ENCODE measurements at regions not wholly inside any gene's neighbourhood (a gene's known extent, or its start where the extent isn't known, plus 50 kb on each side); places are given as distances from the start of the nearest gene placed in this dataset.
"Not testable (repeated sequence)": the region's sequence is repeated elsewhere in the genome, so short reads cannot be mapped to it uniquely, and the experiment has no call there.

DNA sequence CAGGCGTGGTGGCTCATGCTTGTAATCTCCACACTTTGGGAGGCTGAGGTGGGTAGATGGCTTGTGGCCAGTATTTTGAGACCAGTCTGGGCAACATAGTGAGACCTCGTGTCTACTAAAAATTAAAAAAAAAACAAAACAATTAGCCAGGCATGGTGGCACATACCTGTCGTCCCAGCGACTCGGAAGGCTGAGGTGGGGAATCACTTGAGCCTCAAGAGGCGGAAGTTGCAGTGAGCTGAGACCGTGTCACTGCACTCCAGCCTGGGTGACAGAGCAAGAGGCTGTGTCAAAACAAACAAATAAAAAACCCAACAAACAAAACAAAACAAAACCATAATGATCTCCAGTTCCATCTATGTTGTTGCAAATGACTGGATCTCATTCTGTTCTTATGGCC is 341.3 kb upstream of the CFAP20DC start:
- H3K36me3 ChIP-seq = no peaks in the 10 kb centered on the region
- no peak for DNase-seq
- H3K9me3 ChIP-seq = no peaks in the 10 kb centered on the region
- no peak overlapping the region for H3K4me3 ChIP-seq
- H3K27me3 ChIP-seq = no peaks in the 10 kb centered on the region

DNA sequence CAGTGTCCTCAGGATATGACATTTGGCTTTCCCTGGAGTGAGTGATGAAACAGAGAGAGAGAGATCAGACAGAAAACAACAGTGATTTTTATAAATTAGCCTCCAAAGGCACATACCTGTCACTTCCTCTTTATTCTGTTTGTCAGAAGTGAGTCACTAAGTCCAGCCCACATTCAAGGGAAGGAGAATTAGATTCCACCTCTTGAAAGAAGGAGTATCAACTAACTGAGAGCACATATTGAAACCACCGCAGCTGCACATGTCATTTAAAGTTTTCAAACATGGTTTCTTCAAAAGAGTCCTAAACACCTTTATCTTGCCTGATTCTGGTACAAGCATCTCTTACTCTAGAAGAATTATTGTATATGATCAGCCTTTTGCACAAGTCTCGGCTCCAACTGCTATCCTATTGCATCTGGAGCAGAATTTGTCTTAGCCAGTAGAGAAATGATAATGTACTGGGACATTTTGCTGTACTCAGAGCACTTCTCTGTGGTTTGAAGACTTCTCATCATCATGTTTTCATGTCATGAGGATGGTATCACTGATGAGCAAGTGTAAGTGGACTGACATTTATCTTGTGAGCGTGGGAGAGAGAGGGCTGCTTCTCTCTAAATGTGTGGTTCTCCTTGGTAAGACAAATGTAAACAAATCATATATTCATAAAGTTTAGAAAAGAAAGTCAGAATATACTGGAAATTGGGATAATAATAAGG is 338.9 kb upstream of the CFAP20DC start:
- Histone ChIP-seq H3K27me3 (no peaks in the 10 kb centered on the region), H3K4me3 (no peak overlapping the region), H3K9me3 (no peaks in the 10 kb centered on the region), H3K36me3 (no peaks in the 10 kb centered on the region)
- DNase-seq = no peak

GRCh38 chr3:59386165-59386564 is 336.3 kb upstream of the CFAP20DC start:
- H3K27me3 ChIP-seq = no peaks in the 10 kb centered on the region
- DNase-seq = no peak
- H3K4me3 ChIP-seq = no peak overlapping the region
- H3K36me3 ChIP-seq = no peaks in the 10 kb centered on the region
- H3K9me3 ChIP-seq = no peaks in the 10 kb centered on the region

DNA sequence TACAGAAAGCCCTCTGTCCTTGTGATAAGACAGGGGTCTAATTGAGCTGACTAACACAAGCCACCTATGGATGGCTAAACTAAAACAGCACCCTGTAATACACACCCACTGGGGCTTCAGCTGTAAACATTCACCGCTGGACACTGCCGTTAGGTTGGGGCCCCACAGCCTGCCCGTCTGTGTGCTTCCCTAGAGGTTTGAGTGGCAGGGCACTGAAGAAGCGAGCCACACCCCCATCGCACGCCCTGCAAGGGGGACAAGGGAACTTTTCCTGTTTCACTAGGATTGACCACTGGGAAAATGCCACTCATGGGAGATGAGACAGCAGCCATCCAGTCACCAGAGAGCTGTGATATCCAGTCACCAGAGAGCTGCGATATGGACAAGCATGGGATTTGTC is 335.7 kb upstream of the CFAP20DC start:
- H3K4me3 ChIP-seq = no peak overlapping the region
- H3K9me3 ChIP-seq = no peaks in the 10 kb centered on the region
- H3K36me3 ChIP-seq = no peaks in the 10 kb centered on the region
- H3K27me3 ChIP-seq = no peaks in the 10 kb centered on the region
- no peak for DNase-seq

DNA sequence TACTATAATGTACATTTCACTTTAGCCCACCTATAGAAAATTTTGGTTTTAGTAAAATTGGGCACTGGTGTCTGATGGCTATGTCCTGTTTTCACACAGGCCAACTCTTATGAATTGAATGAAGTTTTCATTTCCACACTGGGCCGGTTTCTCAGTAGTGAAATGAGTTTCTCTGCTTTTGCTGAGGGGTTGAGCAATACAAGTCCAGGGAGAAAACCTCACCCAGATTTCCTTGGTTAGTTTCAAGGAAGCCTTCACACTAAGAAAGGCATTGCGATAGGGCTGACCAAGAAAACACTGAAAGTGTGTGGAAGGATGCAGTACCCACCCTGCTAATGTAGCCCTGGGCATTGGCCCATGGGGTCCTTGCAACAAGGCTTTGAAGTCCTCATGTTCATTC is 331.5 kb upstream of the CFAP20DC start:
- Histone ChIP-seq H3K36me3 (no peaks in the 10 kb centered on the region), H3K4me3 (no peak overlapping the region), H3K9me3 (no peaks in the 10 kb centered on the region), H3K27me3 (no peaks in the 10 kb centered on the region)
- DNase-seq = no peak

GRCh38 chr3:59380146-59380545 is 330.3 kb upstream of the CFAP20DC start:
- DNase-seq = no peak
- no peaks in the 10 kb centered on the region for H3K9me3 ChIP-seq
- no peaks in the 10 kb centered on the region for H3K36me3 ChIP-seq
- H3K4me3 ChIP-seq = no peak overlapping the region
- H3K27me3 ChIP-seq = no peaks in the 10 kb centered on the region

- Histone ChIP-seq H3K9me3 (no peaks in the 10 kb centered on the region), H3K4me3 (no peak overlapping the region), H3K36me3 (no peaks in the 10 kb centered on the region), H3K27me3 (no peaks in the 10 kb centered on the region)
- no peak for DNase-seq
These were observed 325.0 kb upstream of the CFAP20DC start for GRCh38 chr3:59374818-59375211.

DNA sequence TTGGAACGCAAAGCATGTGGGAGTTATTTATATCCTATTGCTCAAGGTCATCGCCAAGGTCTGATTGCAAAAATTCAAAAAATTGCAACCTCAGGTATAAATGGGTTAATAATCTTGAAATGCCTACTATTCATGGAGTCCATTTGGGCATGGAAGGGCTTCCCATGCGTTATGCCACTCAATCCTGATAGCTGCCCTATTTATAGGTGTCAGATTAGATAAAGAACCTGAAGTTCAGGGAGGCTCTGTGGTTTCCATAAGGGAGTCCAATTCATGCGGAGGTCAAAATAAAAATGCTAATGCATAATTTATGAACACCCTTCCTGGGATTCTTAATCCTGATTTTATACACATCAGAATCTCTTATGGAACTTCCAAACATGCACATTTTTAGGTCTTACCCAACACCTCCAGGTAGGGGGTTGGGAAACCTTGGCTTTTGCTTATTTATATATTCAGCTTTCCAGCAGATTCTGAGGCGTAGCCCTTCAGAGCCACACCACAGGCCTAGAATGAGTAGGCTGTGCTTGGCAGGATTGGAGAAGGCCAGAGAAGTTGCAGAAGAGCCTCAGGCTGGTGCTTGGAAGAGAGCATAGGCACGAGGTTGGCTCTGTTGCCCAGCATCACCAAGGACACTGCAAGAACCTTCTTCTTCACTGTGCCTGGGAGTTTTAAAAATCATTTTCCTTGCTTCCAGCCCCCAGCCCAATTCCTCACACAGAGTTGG is 324.4 kb upstream of the CFAP20DC start:
- no peak for DNase-seq
- H3K9me3 ChIP-seq = no peaks in the 10 kb centered on the region

GRCh38 chr3:59372346-59372745 is 322.5 kb upstream of the CFAP20DC start:
- Histone ChIP-seq H3K36me3 (no peaks in the 10 kb centered on the region), H3K9me3 (no peaks in the 10 kb centered on the region), H3K4me3 (no peak overlapping the region), H3K27me3 (no peaks in the 10 kb centered on the region)
- no peak for DNase-seq

More for the DNA sequence above, 324.4 kb upstream of the CFAP20DC start:
- no peak overlapping the region for H3K4me3 ChIP-seq
- no peaks in the 10 kb centered on the region for H3K27me3 ChIP-seq
- no peaks in the 10 kb centered on the region for H3K36me3 ChIP-seq

GRCh38 chr3:59368900-59369675 is 319.3 kb upstream of the CFAP20DC start:
- Histone ChIP-seq H3K36me3 (no peaks in the 10 kb centered on the region), H3K27me3 (no peaks in the 10 kb centered on the region), H3K4me3 (no peak overlapping the region), H3K9me3 (no peaks in the 10 kb centered on the region)
- DNase-seq = no peak

DNA sequence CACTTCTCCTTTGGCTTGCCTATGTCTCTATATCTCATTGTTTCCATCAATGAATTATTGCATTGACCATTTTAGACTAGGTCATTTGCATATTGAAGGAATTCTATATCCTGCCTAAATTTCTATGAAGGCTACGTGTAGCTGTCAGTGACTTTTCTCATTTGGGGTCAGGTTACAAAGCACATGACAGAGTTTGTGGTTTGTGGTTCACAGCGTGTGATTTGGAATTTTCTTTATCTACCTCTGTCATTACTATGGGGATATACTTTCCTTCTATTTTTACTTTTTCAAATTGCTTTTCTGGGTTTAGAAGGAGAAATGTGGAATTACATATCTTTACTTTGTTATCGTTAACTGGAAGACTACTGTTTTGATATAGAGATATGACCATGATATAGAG is 317.3 kb upstream of the CFAP20DC start:
- Histone ChIP-seq H3K27me3 (no peaks in the 10 kb centered on the region), H3K4me3 (no peak overlapping the region), H3K9me3 (no peaks in the 10 kb centered on the region), H3K36me3 (no peaks in the 10 kb centered on the region)
- DNase-seq = no peak

GRCh38 chr3:59366218-59366617 is 316.4 kb upstream of the CFAP20DC start:
- no peaks in the 10 kb centered on the region for H3K9me3 ChIP-seq
- no peaks in the 10 kb centered on the region for H3K36me3 ChIP-seq
- no peak overlapping the region for H3K4me3 ChIP-seq
- H3K27me3 ChIP-seq = no peaks in the 10 kb centered on the region
- no peak for DNase-seq

DNA sequence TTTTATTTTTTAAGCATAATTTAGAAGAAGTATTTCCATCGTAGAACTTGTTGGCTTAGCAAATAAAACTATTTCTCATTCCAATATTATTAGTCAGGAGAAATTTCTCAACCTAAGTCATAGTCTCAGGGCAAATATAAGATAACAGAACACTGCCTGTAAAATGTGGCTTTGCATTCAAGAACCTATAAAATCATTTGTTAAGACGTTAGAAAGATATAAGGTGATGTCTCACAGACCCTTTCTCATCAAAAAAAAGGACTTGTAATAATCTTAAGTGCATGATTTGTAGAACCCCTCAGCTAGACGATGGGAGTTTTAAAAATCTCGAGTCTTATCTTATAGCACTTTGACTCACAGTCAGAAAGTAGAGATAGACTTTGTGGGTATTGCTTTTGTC is 314.7 kb upstream of the CFAP20DC start:
- DNase-seq = no peak
- Histone ChIP-seq H3K9me3 (no peaks in the 10 kb centered on the region), H3K27me3 (no peaks in the 10 kb centered on the region), H3K36me3 (no peaks in the 10 kb centered on the region), H3K4me3 (no peak overlapping the region)

DNA sequence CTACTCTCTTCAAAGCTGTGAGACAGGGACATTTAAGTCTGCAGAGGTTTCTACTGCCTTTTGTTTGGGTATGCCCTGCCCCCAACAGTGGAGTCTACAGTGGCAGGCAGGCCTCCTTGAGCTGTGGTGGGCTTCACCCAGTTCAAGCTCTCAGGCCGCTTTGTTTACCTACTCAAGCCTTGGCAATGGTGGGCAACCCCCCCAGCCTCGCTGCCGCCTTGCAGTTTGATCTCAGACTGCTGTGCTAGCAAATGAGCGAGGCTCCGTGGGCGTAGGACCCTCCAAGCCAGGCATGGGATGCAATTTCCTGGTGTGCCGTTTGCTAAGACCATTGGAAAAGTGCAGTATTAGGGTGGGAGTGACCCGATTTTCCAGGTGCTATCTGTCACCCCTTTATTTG is 310.5 kb upstream of the CFAP20DC start:
- H3K27me3 ChIP-seq = not testable (repeated sequence)

GRCh38 chr3:59341459-59341858 is 291.6 kb upstream of the CFAP20DC start:
- Histone ChIP-seq H3K4me3 (no peak overlapping the region), H3K27me3 (no peaks in the 10 kb centered on the region), H3K9me3 (no peaks in the 10 kb centered on the region), H3K36me3 (no peaks in the 10 kb centered on the region)
- DNase-seq = no peak

More for the DNA sequence above, 310.5 kb upstream of the CFAP20DC start:
- H3K36me3 ChIP-seq, H3K9me3 ChIP-seq, DNase-seq, H3K4me3 ChIP-seq: not testable (repeated sequence)

DNA sequence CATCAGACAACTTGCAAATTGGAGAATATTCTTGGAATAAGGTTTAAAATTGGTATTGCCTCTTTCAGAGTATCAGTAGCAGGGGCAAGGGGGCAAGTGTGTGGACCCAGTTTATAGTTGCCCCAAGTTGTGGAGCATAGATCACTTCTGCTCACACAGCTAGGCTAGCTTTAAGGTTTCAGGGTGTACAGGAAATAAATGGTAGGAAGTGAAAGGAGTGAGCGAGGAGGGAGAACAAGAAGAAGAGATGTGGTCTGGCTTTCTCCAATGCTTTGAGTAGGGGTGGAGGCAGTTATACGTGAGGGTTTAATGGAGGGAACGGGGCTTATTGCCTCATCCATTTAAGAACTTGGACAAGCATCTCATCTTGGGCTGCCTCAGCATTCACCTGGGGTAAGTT is 290.0 kb upstream of the CFAP20DC start:
- DNase-seq = no peak

GRCh38 chr3:59338934-59339333 is 289.1 kb upstream of the CFAP20DC start:
- Histone ChIP-seq H3K9me3 (no peaks in the 10 kb centered on the region), H3K4me3 (no peak overlapping the region), H3K27me3 (no peaks in the 10 kb centered on the region), H3K36me3 (no peaks in the 10 kb centered on the region)
- no peak for DNase-seq

More for the DNA sequence above, 290.0 kb upstream of the CFAP20DC start:
- H3K4me3 ChIP-seq = no peak overlapping the region
- H3K36me3 ChIP-seq = no peaks in the 10 kb centered on the region
- H3K27me3 ChIP-seq = no peaks in the 10 kb centered on the region
- no peaks in the 10 kb centered on the region for H3K9me3 ChIP-seq

All from MG63 (cell line).